ENCODE measurements at regions not wholly inside any gene's neighbourhood (a gene's known extent, or its start where the extent isn't known, plus 50 kb on each side); places are given as distances from the start of the nearest gene placed in this dataset.

GRCh38 chr6:28709478-28710349 is 184.0 kb downstream of the GPX5 start:
- DNase-seq: no peak

GRCh38 chr6:28710466-28711191 is 184.9 kb downstream of the GPX5 start:
- peak; percentile 75 for DNase-seq

- DNase-seq: no peak
Observed at GRCh38 chr6:28711325-28711724, 185.6 kb downstream of the GPX5 start.

GRCh38 chr6:28711788-28712341 is 186.2 kb downstream of the GPX5 start:
- DNase-seq: no peak

GRCh38 chr6:28712982-28713381 is 187.3 kb downstream of the GPX5 start:
- DNase-seq: no peak

GRCh38 chr6:28719275-28719940 is 193.7 kb downstream of the GPX5 start:
- peak; percentile 24 for DNase-seq

GRCh38 chr6:28720357-28721231 is 194.9 kb downstream of the GPX5 start:
- DNase-seq: no peak

GRCh38 chr6:28721372-28721771 is 195.7 kb downstream of the GPX5 start:
- DNase-seq: no peak

GRCh38 chr6:28724395-28724794 is 198.7 kb downstream of the GPX5 start:
- DNase-seq: no peak

GRCh38 chr6:28725274-28725809 is 198.4 kb downstream of the TRIM27 start:
- DNase-seq: no peak

- no peak for DNase-seq
Observed at GRCh38 chr6:28725890-28726348, 197.9 kb downstream of the TRIM27 start.

GRCh38 chr6:28726569-28727309 is 197.0 kb downstream of the TRIM27 start:
- DNase-seq: no peak

GRCh38 chr6:28727559-28728211 is 196.1 kb downstream of the TRIM27 start:
- DNase-seq: no peak

GRCh38 chr6:28729501-28730402 is 194.0 kb downstream of the TRIM27 start:
- DNase-seq: no peak

- DNase-seq: no peak
Observed at GRCh38 chr6:28732052-28732451, 191.7 kb downstream of the TRIM27 start.

- DNase-seq: no peak
Observed at GRCh38 chr6:28734443-28734959, 189.3 kb downstream of the TRIM27 start.

GRCh38 chr6:28736121-28736520 is 187.7 kb downstream of the TRIM27 start:
- no peak for DNase-seq

- DNase-seq: no peak
Observed at GRCh38 chr6:28737750-28738395, 185.9 kb downstream of the TRIM27 start.
